ENCODE measurements at regions not wholly inside any gene's neighbourhood (a gene's known extent, or its start where the extent isn't known, plus 50 kb on each side); places are given as distances from the start of the nearest gene placed in this dataset.

DNA sequence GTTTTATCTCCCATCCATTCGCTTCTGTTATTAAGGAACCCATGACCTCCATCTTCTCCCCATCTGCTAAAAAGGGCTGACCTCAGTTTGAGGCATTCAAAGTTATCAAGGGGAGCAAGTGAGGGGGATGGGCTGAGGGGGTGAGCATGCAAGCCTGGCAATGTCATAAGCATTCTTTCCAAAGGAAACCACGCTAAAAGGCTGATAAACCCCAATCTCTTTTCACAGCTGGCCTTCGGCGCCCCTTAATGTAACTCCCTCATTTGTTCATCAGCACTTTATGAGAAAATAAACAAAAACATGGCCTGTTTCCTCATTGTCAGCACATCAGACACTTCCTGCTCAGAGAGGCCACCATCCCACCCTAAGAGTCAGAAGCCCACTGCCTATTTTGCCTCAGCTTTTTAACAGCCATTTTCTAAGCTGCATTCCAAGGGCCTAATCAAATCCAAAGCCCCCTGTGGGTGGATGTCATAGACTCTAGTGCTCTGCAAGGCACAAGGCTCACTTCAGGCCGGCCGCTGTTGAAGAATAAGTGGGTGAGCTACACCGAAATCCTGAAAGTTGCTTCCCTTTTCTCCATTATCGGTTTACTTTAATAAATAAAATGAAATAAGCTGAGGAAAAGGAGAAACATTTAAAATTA lies 92.0 kb upstream of the SRD5A3 start:
- TF ChIP-seq, protein P1, sequence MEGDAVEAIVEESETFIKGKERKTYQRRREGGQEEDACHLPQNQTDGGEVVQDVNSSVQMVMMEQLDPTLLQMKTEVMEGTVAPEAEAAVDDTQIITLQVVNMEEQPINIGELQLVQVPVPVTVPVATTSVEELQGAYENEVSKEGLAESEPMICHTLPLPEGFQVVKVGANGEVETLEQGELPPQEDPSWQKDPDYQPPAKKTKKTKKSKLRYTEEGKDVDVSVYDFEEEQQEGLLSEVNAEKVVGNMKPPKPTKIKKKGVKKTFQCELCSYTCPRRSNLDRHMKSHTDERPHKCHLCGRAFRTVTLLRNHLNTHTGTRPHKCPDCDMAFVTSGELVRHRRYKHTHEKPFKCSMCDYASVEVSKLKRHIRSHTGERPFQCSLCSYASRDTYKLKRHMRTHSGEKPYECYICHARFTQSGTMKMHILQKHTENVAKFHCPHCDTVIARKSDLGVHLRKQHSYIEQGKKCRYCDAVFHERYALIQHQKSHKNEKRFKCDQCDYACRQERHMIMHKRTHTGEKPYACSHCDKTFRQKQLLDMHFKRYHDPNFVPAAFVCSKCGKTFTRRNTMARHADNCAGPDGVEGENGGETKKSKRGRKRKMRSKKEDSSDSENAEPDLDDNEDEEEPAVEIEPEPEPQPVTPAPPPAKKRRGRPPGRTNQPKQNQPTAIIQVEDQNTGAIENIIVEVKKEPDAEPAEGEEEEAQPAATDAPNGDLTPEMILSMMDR (IDR thresholded peaks at IDR 0.05; ENCODE audit: low read depth, low read length) = no peak
- TF ChIP-seq, protein P2, sequence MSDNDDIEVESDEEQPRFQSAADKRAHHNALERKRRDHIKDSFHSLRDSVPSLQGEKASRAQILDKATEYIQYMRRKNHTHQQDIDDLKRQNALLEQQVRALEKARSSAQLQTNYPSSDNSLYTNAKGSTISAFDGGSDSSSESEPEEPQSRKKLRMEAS (IDR thresholded peaks at IDR 0.05; ENCODE audit: low read depth, low read length) = no peak
- TF ChIP-seq POLR2A (IDR thresholded peaks at IDR 0.05; ENCODE audit: extremely low read depth, insufficient read length) (no peak), MYC (IDR thresholded peaks at IDR 0.05; ENCODE audit: low read depth, low read length) (no peak)

All from NB4 (cell line).